GM12878 (cell line): ENCODE measurements at regions not wholly inside any gene's neighbourhood (a gene's known extent, or its start where the extent isn't known, plus 50 kb on each side); places are given as distances from the start of the nearest gene placed in this dataset.

Source experiments
- ATAC-seq: fragments of 200-7000 bp; cut with Tn5 transposase; 3 replicates; pipeline ENCODE4 v1.9.1; 2020; ENCODE audit warnings: mild to moderate bottlenecking, moderate library complexity
- BruUV-seq: library from RNA; stranded (reverse); fragments of 400-500 nt; replicated peaks from 2 replicates; lab custom pipeline; 2021; lab: Mats Ljungman, UMichigan
- CTCF ChIA-PET: fragments of 300-600 bp; sonication (Branson Sonifier 250); formaldehyde crosslinking; extraction: SDS; loops from one replicate; lab custom pipeline; 2021; ENCODE audit warnings: inconsistent platforms; lab: Yijun Ruan, JAX
- POLR2A ChIA-PET: fragments of 350-600 bp; formaldehyde crosslinking; extraction: SDS; loops from one replicate; lab custom pipeline; 2021; ENCODE audit warnings: inconsistent platforms; lab: Charles Lee
- RAD21 ChIA-PET: fragments of 300-600 bp; sonication (Branson Sonifier 250); formaldehyde crosslinking; loops from one replicate; lab custom pipeline; 2023; ENCODE audit warnings: antibody characterized with exemption; ENCODE audit not compliant: unreplicated experiment; lab: Charles Lee
- SMC1A ChIA-PET: fragments of 300-600 bp; sonication (Branson Sonifier 250); formaldehyde crosslinking; loops from one replicate; lab custom pipeline; 2023; ENCODE audit not compliant: unreplicated experiment, uncharacterized antibody; lab: Charles Lee
- DNase-seq: peaks from one replicate; pipeline ENCODE4 v3.0.0-alpha.2; 2011; ENCODE audit warnings: low read depth, low spot score
- FAIRE-seq: peaks from 3 replicates; lab custom pipeline; 2011; peaks lifted over from hg19 to GRCh38; lab: Jason Lieb, UNC
- H2AFZ ChIP-seq: 2 replicates; pipeline ENCODE4 v1.6.0; 2011; ENCODE audit warnings: low read depth, low read length, control low read depth; ENCODE audit not compliant: control insufficient read depth
- H3K27ac ChIP-seq: 2 replicates; pipeline ENCODE4 v1.5.1; 2011; ENCODE audit warnings: control low read depth; ENCODE audit not compliant: control insufficient read depth, insufficient read depth
- H3K27me3 ChIP-seq, 2 experiments: replicated peaks in 1 of 2; 2 replicates each; pipeline versions ENCODE4 v1.6.0 to v1.6.1; 2011; ENCODE audit warnings: low read length in 1 of 2; ENCODE audit not compliant: control insufficient read depth in 2 of 2, insufficient read depth in 2 of 2
- H3K36me3 ChIP-seq, 2 experiments: 2 replicates each; pipeline ENCODE4 v1.5.1; 2011; ENCODE audit warnings: low read length in 1 of 2; ENCODE audit not compliant: control insufficient read depth in 2 of 2, insufficient read depth in 2 of 2
- H3K4me1 ChIP-seq: 2 replicates; pipeline ENCODE4 v1.6.1; 2011; ENCODE audit warnings: mild to moderate bottlenecking, low read length, moderate library complexity, mixed read lengths; ENCODE audit not compliant: control insufficient read depth, insufficient read depth
- H3K4me2 ChIP-seq: 2 replicates; pipeline ENCODE4 v1.6.0; 2011; ENCODE audit warnings: control low read depth; ENCODE audit not compliant: control insufficient read depth, insufficient read depth
- H3K4me3 ChIP-seq: fragments of 200-600 bp; sonication (generic); 2 replicates; pipeline ENCODE4 v1.5.1; 2016
- H3K79me2 ChIP-seq: 2 replicates; pipeline ENCODE4 v1.6.0; 2011; ENCODE audit warnings: low read length; ENCODE audit not compliant: control insufficient read depth, insufficient read depth
- H3K9ac ChIP-seq: 2 replicates; pipeline ENCODE4 v1.8.0; 2011; ENCODE audit warnings: low read length, control low read depth, mixed read lengths; ENCODE audit not compliant: control insufficient read depth, insufficient read depth
- H3K9me3 ChIP-seq: replicated peaks from 3 replicates; pipeline ENCODE4 v1.5.1; 2011; ENCODE audit warnings: mild to moderate bottlenecking, low read length; ENCODE audit not compliant: control insufficient read depth, insufficient read depth
- H4K20me1 ChIP-seq: 2 replicates; pipeline ENCODE4 v1.6.0; 2011; ENCODE audit not compliant: control insufficient read depth, insufficient read depth
- CBFB ChIP-seq: IDR thresholded peaks from 2 replicates; pipeline ENCODE4 v1.6.1; 2016; ENCODE audit warnings: antibody characterized with exemption, low read depth
- CREM ChIP-seq: IDR thresholded peaks from 2 replicates; pipeline ENCODE4 v1.6.1; 2014; ENCODE audit warnings: antibody characterized with exemption, low read depth
- EED ChIP-seq: sonication (generic); IDR thresholded peaks from 2 replicates; pipeline ENCODE4 v1.6.1; 2016; ENCODE audit warnings: antibody characterized with exemption, low read depth
- GATAD2B ChIP-seq: fragments of 450-650 bp; conservative IDR thresholded peaks from 2 replicates; pipeline ENCODE4 v1.6.1; 2017; ENCODE audit warnings: low read depth, mild to moderate bottlenecking, moderate library complexity
- PKNOX1 ChIP-seq: fragments of 450-650 bp; IDR thresholded peaks from 2 replicates; pipeline ENCODE4 v1.6.1; 2016; ENCODE audit warnings: mild to moderate bottlenecking
- POU2F2 ChIP-seq: IDR thresholded peaks from 3 replicates; pipeline ENCODE4 v1.6.1; 2011; ENCODE audit warnings: low read depth, mild to moderate bottlenecking, low read length, borderline replicate concordance
- RAD21 ChIP-seq: IDR thresholded peaks from 2 replicates; pipeline ENCODE4 v1.6.1; 2011; ENCODE audit warnings: mild to moderate bottlenecking, low read depth, low read length, moderate library complexity; ENCODE audit not compliant: insufficient read depth
- SIX5 ChIP-seq: IDR thresholded peaks from 2 replicates; pipeline ENCODE4 v1.6.1; 2011; ENCODE audit warnings: mild to moderate bottlenecking, low read depth, low read length, moderate library complexity; ENCODE audit not compliant: severe bottlenecking
- ZNF274 ChIP-seq: IDR thresholded peaks from one replicate; pipeline ENCODE4 v1.8.0; 2011; ENCODE audit not compliant: insufficient read length, insufficient read depth
- WGBS: methylation state at CpG from one replicate; pipeline ENCODE4 v1.1.6; 2016; ENCODE audit warnings: low lambda C conversion rate; ENCODE audit not compliant: insufficient replicate concordance, insufficient coverage; ENCODE audit errors: missing lambda C conversion rate; 5-methylcytosine and 5-hydroxymethylcytosine counted together
- in situ Hi-C: fragments of 300-500 bp; cut with MboI; formaldehyde crosslinking; loops from 9 replicates; pipeline ENCODE4 v1.14.3; 2018; ENCODE audit warnings: mixed read lengths
- intact Hi-C: fragments of 100-400 bp; cut with micrococcal nuclease; formaldehyde crosslinking; loops from one replicate; pipeline ENCODE4 v1.14.2; 2022; ENCODE audit not compliant: unreplicated experiment

- no peaks in the 10 kb centered on the region for H4K20me1 ChIP-seq
- in situ Hi-C loops (no loop called here), intact Hi-C loops (no loop called here)
- H3K9ac ChIP-seq = no peak overlapping the region
- no peak overlapping the region for H3K4me3 ChIP-seq
- H3K36me3 ChIP-seq = no peaks in the 10 kb centered on the region
- no peak for TF ChIP-seq CBFB
- no peak for TF ChIP-seq CREM
- no peak for TF ChIP-seq POU2F2
- TF ChIP-seq SIX5 = no peak
- TF ChIP-seq PKNOX1 = no peak
- TF ChIP-seq GATAD2B = no peak
- no peak for TF ChIP-seq RAD21
- TF ChIP-seq EED = no peak
- TF ChIP-seq ZNF274 = no peak
- H2AFZ ChIP-seq = no peak overlapping the region
- H3K9me3 ChIP-seq = no peaks in the 10 kb centered on the region
- no peaks in the 10 kb centered on the region for H3K4me1 ChIP-seq
- no peak overlapping the region for H3K4me2 ChIP-seq
- BruUV-seq = no TSS peak
- peaks cover 2 to 4% of the 10 kb centered on the region in 2 experiments; a peak in 3 of 4 replicates for H3K27me3 ChIP-seq
- SMC1A ChIA-PET = no interaction called here
- POLR2A ChIA-PET = no interaction called here
- H3K79me2 ChIP-seq = no peaks in the 10 kb centered on the region
- CTCF ChIA-PET = interaction anchor here (1.6 kb wide), 1 partner anchor 11 kb away, joined by 4 read pairs; no protein-coding TSS in a partner anchor
- no peak for DNase-seq
- WGBS = 7% methylated on average over 3 of the region's 3 CpGs
- RAD21 ChIA-PET = no interaction called here
- ATAC-seq = no peak
- FAIRE-seq = no peak
- H3K27ac ChIP-seq = no peak overlapping the region
Measured at GRCh38 chr5:10853154-10853553, 92.1 kb upstream of the DAP start.
